Stimulated activated effector memory CD8-positive, alpha-beta T cell treated with anti-CD3 and anti-CD28 coated beads, Interleukin-12 subunit alpha, Interleukin-12 subunit beta, amount 100 ng/mL, for 72 hours (primary cell): ENCODE measurements at regions not wholly inside any gene's neighbourhood (a gene's known extent, or its start where the extent isn't known, plus 50 kb on each side); places are given as distances from the start of the nearest gene placed in this dataset.

Experiments
- ATAC-seq: fragments of 150-1000 bp; cut with Tn5 transposase; 2 replicates; pipeline ENCODE4 v1.10.0; 2021
- DNase-seq, 2 donors: peaks; one replicate each; pipeline ENCODE4 v3.0.0; 2021 to 2022; ENCODE audit warnings: low spot score in 2 of 2
- H3K27ac Mint-ChIP-seq: one replicate; pipeline ENCODE4 v1.8.0; 2022; ENCODE audit warnings: mild to moderate bottlenecking, mixed read lengths
- H3K36me3 Mint-ChIP-seq: one replicate; pipeline ENCODE4 v1.8.0; 2022; ENCODE audit warnings: mild to moderate bottlenecking, mixed read lengths
- H3K4me1 Mint-ChIP-seq: one replicate; pipeline ENCODE4 v1.8.0; 2022; ENCODE audit warnings: mixed read lengths
- H3K4me3 Mint-ChIP-seq: one replicate; pipeline ENCODE4 v1.8.0; 2022; ENCODE audit warnings: mild to moderate bottlenecking, mixed read lengths
- H3K9me3 Mint-ChIP-seq: one replicate; pipeline ENCODE4 v1.8.0; 2022; ENCODE audit warnings: mixed read lengths

GRCh38 chr4:177699365-177700213 is 257.4 kb upstream of the AGA start:
- no peaks in the 10 kb centered on the region for H3K36me3 Mint-ChIP-seq
- no peak overlapping the region for H3K4me3 Mint-ChIP-seq
- H3K27ac Mint-ChIP-seq = no peak overlapping the region
- no peaks in the 10 kb centered on the region for H3K4me1 Mint-ChIP-seq
- ATAC-seq = no peak
- H3K9me3 Mint-ChIP-seq = no peaks in the 10 kb centered on the region
- no peak for DNase-seq

- Mint-ChIP-seq H3K9me3 (no peaks in the 10 kb centered on the region), H3K36me3 (no peaks in the 10 kb centered on the region), H3K27ac (no peak overlapping the region), H3K4me1 (no peaks in the 10 kb centered on the region), H3K4me3 (no peak overlapping the region)
- ATAC-seq (no peak), DNase-seq (no peak)
Measured at GRCh38 chr4:177706916-177707315, 264.7 kb upstream of the AGA start.

- DNase-seq (no peak), ATAC-seq (no peak)
- Mint-ChIP-seq H3K36me3 (no peaks in the 10 kb centered on the region), H3K9me3 (no peaks in the 10 kb centered on the region), H3K4me1 (no peaks in the 10 kb centered on the region), H3K4me3 (no peak overlapping the region), H3K27ac (no peak overlapping the region)
Measured at GRCh38 chr4:177713454-177713853, 271.2 kb upstream of the AGA start.

GRCh38 chr4:177717407-177717806 is 275.2 kb upstream of the AGA start:
- ATAC-seq (no peak), DNase-seq (no peak)
- Mint-ChIP-seq H3K9me3 (no peaks in the 10 kb centered on the region), H3K4me3 (no peak overlapping the region), H3K4me1 (no peaks in the 10 kb centered on the region), H3K27ac (no peak overlapping the region), H3K36me3 (no peaks in the 10 kb centered on the region)

DNA sequence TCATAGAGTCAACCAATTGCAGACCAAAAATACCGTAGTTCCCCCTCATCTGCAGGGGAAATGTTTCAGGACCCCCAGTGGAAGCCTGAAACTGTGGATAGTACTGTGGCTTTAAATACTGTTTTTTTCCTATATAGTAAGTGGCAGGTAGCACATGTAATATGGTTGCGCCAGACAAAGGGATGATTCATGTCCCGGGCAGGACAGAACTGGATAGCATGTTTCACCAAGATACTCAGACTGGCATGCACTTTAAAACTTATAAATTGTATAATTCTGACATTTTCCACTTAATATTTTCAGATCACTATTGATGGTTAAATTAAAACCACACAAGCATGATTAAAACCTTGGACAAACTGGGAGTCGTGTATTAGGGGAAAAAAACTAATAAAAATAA is 276.3 kb upstream of the AGA start:
- Mint-ChIP-seq H3K27ac (no peak overlapping the region), H3K36me3 (no peaks in the 10 kb centered on the region), H3K9me3 (no peaks in the 10 kb centered on the region), H3K4me1 (no peaks in the 10 kb centered on the region), H3K4me3 (no peak overlapping the region)
- DNase-seq = no peak
- no peak for ATAC-seq

DNA sequence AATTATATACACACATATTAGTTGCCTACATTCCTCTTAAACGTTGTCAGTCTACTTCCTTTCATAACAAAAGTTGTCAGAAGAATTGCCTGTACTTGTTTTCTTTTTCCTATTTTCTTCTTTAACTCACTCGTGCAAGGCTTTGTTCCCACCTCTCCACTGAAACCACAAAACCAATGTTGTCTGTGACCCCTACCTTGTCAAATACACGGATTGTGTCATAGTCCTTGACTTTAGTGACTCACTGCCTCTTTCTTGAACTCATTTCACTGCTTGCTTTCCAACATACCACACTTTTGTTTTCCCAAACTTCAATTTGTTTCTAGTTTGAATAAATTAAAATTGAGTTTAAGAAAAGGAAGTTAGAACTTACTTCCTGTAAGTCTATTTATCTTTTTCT is 283.9 kb upstream of the AGA start:
- Mint-ChIP-seq H3K4me3 (no peak overlapping the region), H3K27ac (no peak overlapping the region), H3K4me1 (no peaks in the 10 kb centered on the region), H3K36me3 (no peaks in the 10 kb centered on the region), H3K9me3 (peaks cover 2% of the 10 kb centered on the region)
- no peak for ATAC-seq
- no peak for DNase-seq

- Mint-ChIP-seq H3K27ac (no peak overlapping the region), H3K36me3 (no peaks in the 10 kb centered on the region), H3K9me3 (peaks cover 2% of the 10 kb centered on the region), H3K4me1 (no peaks in the 10 kb centered on the region), H3K4me3 (no peak overlapping the region)
- DNase-seq = no peak
- ATAC-seq = no peak
Measured at GRCh38 chr4:177728361-177729152, 286.3 kb upstream of the AGA start.

DNA sequence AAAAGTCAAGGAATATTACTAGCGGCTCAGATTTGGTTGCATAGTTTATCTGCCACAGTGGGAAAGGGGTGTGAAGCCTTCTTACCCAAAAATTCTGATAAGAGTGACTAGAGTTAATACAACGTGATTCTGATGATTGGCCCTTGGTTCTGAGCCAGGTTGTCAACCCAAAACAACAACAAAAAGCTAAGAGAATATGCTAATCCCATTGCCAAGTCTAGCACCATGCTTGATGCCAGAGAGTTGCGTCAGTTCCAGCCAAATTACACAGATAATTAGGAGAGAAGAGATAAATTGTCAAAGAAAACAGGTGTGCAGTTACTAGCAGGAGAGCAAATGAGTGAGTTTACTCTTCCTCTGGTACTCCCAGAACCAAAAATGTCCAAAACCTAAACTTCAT is 287.4 kb upstream of the AGA start:
- H3K36me3 Mint-ChIP-seq = no peaks in the 10 kb centered on the region
- no peak overlapping the region for H3K4me3 Mint-ChIP-seq
- no peaks in the 10 kb centered on the region for H3K4me1 Mint-ChIP-seq
- H3K9me3 Mint-ChIP-seq = peaks cover 2% of the 10 kb centered on the region
- H3K27ac Mint-ChIP-seq = no peak overlapping the region
- no peak for ATAC-seq
- no peak for DNase-seq

GRCh38 chr4:177737387-177737940 is 295.2 kb upstream of the AGA start:
- Mint-ChIP-seq H3K4me3 (no peak overlapping the region), H3K9me3 (no peaks in the 10 kb centered on the region), H3K36me3 (no peaks in the 10 kb centered on the region), H3K4me1 (no peaks in the 10 kb centered on the region), H3K27ac (no peak overlapping the region)
- no peak for DNase-seq
- ATAC-seq = no peak

GRCh38 chr4:177740563-177740962 is 298.3 kb upstream of the AGA start:
- Mint-ChIP-seq H3K9me3 (no peaks in the 10 kb centered on the region), H3K36me3 (no peaks in the 10 kb centered on the region), H3K4me3 (no peak overlapping the region), H3K4me1 (no peaks in the 10 kb centered on the region), H3K27ac (no peak overlapping the region)
- peak; percentile 61 for ATAC-seq
- DNase-seq = no peak

- ATAC-seq (no peak), DNase-seq (no peak)
- Mint-ChIP-seq H3K4me3 (no peak overlapping the region), H3K9me3 (no peaks in the 10 kb centered on the region), H3K4me1 (no peaks in the 10 kb centered on the region), H3K36me3 (no peaks in the 10 kb centered on the region), H3K27ac (no peak overlapping the region)
Measured at GRCh38 chr4:177759729-177760128, 317.5 kb upstream of the AGA start.

- H3K36me3 Mint-ChIP-seq = no peaks in the 10 kb centered on the region
- no peak overlapping the region for H3K4me3 Mint-ChIP-seq
- ATAC-seq (no peak), DNase-seq (no peak)
- no peaks in the 10 kb centered on the region for H3K4me1 Mint-ChIP-seq
- H3K9me3 Mint-ChIP-seq = no peaks in the 10 kb centered on the region
- no peak overlapping the region for H3K27ac Mint-ChIP-seq
Measured at GRCh38 chr4:177761692-177762091, 319.5 kb upstream of the AGA start.

GRCh38 chr4:177769155-177769554 is 326.9 kb upstream of the AGA start:
- no peak for DNase-seq
- no peaks in the 10 kb centered on the region for H3K36me3 Mint-ChIP-seq
- peak; percentile 21 for ATAC-seq
- no peaks in the 10 kb centered on the region for H3K4me1 Mint-ChIP-seq
- no peak overlapping the region for H3K4me3 Mint-ChIP-seq
- no peaks in the 10 kb centered on the region for H3K9me3 Mint-ChIP-seq
- H3K27ac Mint-ChIP-seq = no peak overlapping the region

DNA sequence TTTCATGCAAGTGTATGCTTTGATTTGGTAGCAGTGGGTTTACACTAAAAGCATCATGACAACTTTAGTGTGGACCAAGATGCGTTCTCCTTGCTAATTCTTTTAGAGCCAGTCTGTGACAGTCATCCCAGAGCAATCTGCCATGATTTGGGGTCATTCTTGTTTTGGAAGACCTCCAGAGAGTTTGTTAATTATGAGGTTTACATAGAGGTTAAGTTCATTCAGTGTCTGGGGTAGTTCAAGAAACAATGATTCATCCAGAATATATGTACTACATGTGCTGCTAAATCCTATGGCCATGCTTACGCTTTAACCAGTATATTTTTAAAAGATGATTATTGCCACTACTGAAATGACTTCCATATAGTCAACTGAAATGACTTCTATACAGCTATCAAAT is 328.5 kb upstream of the AGA start:
- Mint-ChIP-seq H3K4me3 (no peak overlapping the region), H3K27ac (no peak overlapping the region), H3K9me3 (no peaks in the 10 kb centered on the region), H3K4me1 (no peaks in the 10 kb centered on the region), H3K36me3 (no peaks in the 10 kb centered on the region)
- DNase-seq = no peak
- no peak for ATAC-seq

DNA sequence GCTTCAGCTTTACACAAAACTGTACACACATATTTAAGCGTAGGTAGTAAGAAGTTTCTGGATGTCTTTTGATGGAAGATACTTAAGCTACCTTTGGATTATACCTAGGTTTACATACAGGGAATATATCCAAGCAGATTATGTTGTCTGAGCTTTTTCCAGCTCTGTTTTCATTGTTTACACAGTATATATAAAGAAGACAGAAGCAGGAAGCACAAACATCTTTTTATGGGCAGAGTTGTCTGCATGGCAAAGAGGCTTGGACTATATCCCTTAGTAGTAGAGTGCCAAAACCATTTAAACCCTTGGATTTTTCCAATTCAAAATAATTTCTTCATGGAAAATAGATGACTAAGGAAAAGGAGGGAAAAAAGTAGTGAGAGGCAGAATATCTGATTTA is 329.4 kb upstream of the AGA start:
- Mint-ChIP-seq H3K4me1 (no peaks in the 10 kb centered on the region), H3K9me3 (no peaks in the 10 kb centered on the region)
- no peak for ATAC-seq

GRCh38 chr4:177778623-177779022 is 336.4 kb upstream of the AGA start:
- ATAC-seq = no peak
- H3K27ac Mint-ChIP-seq = no peak overlapping the region
- H3K36me3 Mint-ChIP-seq = no peaks in the 10 kb centered on the region
- H3K4me3 Mint-ChIP-seq = no peak overlapping the region
- H3K9me3 Mint-ChIP-seq = peaks cover 3% of the 10 kb centered on the region
- no peak for DNase-seq
- H3K4me1 Mint-ChIP-seq = no peaks in the 10 kb centered on the region

More for the DNA sequence above, 329.4 kb upstream of the AGA start:
- Mint-ChIP-seq H3K36me3 (no peaks in the 10 kb centered on the region), H3K27ac (no peak overlapping the region), H3K4me3 (no peak overlapping the region)
- DNase-seq = no peak
